IMR-90 (cell line): ENCODE measurements at regions not wholly inside any gene's neighbourhood (a gene's known extent, or its start where the extent isn't known, plus 50 kb on each side); places are given as distances from the start of the nearest gene placed in this dataset.
"Not testable (repeated sequence)": the region's sequence is repeated elsewhere in the genome, so short reads cannot be mapped to it uniquely, and the experiment has no call there.

Experiments
- ATAC-seq: fragments of 200-7000 bp; cut with Tn5 transposase; 2 replicates; pipeline ENCODE4 v1.9.1; 2020; ENCODE audit warnings: low read depth, mild to moderate bottlenecking, moderate library complexity
- BruUV-seq: library from RNA; stranded (reverse); fragments of 400-500 nt; replicated peaks from 2 replicates; lab custom pipeline; 2021; lab: Mats Ljungman, UMichigan
- CTCF ChIA-PET: fragments of 300-600 bp; formaldehyde crosslinking; extraction: SDS; loops from one replicate; lab custom pipeline; 2021; ENCODE audit warnings: antibody characterized with exemption; lab: Yijun Ruan, JAX
- POLR2A ChIA-PET: fragments of 300-600 bp; sonication (Branson Sonifier 250); formaldehyde crosslinking; loops from one replicate; lab custom pipeline; 2022; ENCODE audit warnings: antibody characterized with exemption; ENCODE audit not compliant: unreplicated experiment; lab: Charles Lee
- DNase-seq: peaks from one replicate; pipeline ENCODE4 v3.0.0; 2013
- H2AFZ ChIP-seq: replicated peaks from 2 replicates; pipeline ENCODE3; 2013; ENCODE audit warnings: low read length, mild to moderate bottlenecking; ENCODE audit not compliant: poor library complexity
- H2AK5ac ChIP-seq: 2 replicates; pipeline ENCODE4 v1.6.1; 2013; ENCODE audit warnings: low read depth, low read length, inconsistent platforms
- H2AK9ac ChIP-seq: replicated peaks from 2 replicates; pipeline ENCODE3; 2013; ENCODE audit warnings: mild to moderate bottlenecking, low read depth, low read length, moderate library complexity; ENCODE audit not compliant: poor library complexity
- H2BK120ac ChIP-seq: 2 replicates; pipeline ENCODE4 v1.6.1; 2013; ENCODE audit warnings: low read depth, low read length, inconsistent platforms
- H2BK15ac ChIP-seq: 3 replicates; pipeline ENCODE4 v1.6.1; 2013; ENCODE audit warnings: low read depth, low read length, inconsistent platforms
- H2BK20ac ChIP-seq: 2 replicates; pipeline ENCODE4 v1.6.1; 2013; ENCODE audit warnings: low read depth, mild to moderate bottlenecking, inconsistent platforms, low read length, moderate library complexity
- H2BK5ac ChIP-seq: 2 replicates; pipeline ENCODE4 v1.6.1; 2013; ENCODE audit warnings: mild to moderate bottlenecking, low read depth, low read length, inconsistent platforms; ENCODE audit not compliant: poor library complexity, severe bottlenecking
- H3K14ac ChIP-seq: replicated peaks from 2 replicates; pipeline ENCODE4 v1.6.1; 2013; ENCODE audit warnings: low read depth, low read length, inconsistent platforms
- H3K18ac ChIP-seq: 2 replicates; pipeline ENCODE4 v1.6.1; 2013; ENCODE audit warnings: low read depth, low read length, control low read depth
- H3K23ac ChIP-seq: 2 replicates; pipeline ENCODE4 v1.6.1; 2013; ENCODE audit warnings: low read depth, low read length, inconsistent platforms
- H3K27ac ChIP-seq: 2 replicates; pipeline ENCODE4 v1.5.1; 2013; ENCODE audit warnings: mild to moderate bottlenecking, control low read depth, low read length; ENCODE audit not compliant: insufficient read depth
- H3K27me3 ChIP-seq: 2 replicates; pipeline ENCODE4 v1.6.1; 2013; ENCODE audit warnings: low read length; ENCODE audit not compliant: control insufficient read depth, insufficient read depth
- H3K36me3 ChIP-seq: 2 replicates; pipeline ENCODE4 v1.6.1; 2013; ENCODE audit warnings: low read length, mixed read lengths; ENCODE audit not compliant: control insufficient read depth, insufficient read depth
- H3K4ac ChIP-seq: 2 replicates; pipeline ENCODE4 v1.6.1; 2013; ENCODE audit warnings: low read depth, low read length, inconsistent platforms
- H3K4me1 ChIP-seq: 2 replicates; pipeline ENCODE4 v1.6.1; 2013; ENCODE audit warnings: low read length, mixed read lengths; ENCODE audit not compliant: control insufficient read depth, insufficient read depth
- H3K4me2 ChIP-seq: 2 replicates; pipeline ENCODE4 v1.6.1; 2013; ENCODE audit warnings: low read depth, mild to moderate bottlenecking, control low read depth, low read length, moderate library complexity
- H3K4me3 ChIP-seq: 2 replicates; pipeline ENCODE4 v1.5.1; 2013; ENCODE audit warnings: low read depth, mild to moderate bottlenecking, control low read depth, low read length, moderate library complexity; ENCODE audit not compliant: insufficient read depth
- H3K56ac ChIP-seq: 2 replicates; pipeline ENCODE4 v1.6.1; 2013; ENCODE audit warnings: low read length, inconsistent platforms; ENCODE audit not compliant: insufficient read depth; ENCODE audit errors: extremely low read depth
- H3K79me1 ChIP-seq, 2 experiments: 2 replicates each; pipeline ENCODE4 v1.6.1; 2013; ENCODE audit warnings: low read length in 2 of 2, inconsistent platforms in 1 of 2, low read depth in 1 of 2
- H3K9ac ChIP-seq: 2 replicates; pipeline ENCODE4 v1.6.1; 2013; ENCODE audit warnings: low read depth, low read length, control low read depth
- H3K9me1 ChIP-seq: 2 replicates; pipeline ENCODE4 v1.6.1; 2013; ENCODE audit warnings: low read length, inconsistent platforms; ENCODE audit not compliant: insufficient read depth
- H3K9me3 ChIP-seq: 2 replicates; pipeline ENCODE4 v1.6.1; 2013; ENCODE audit warnings: low read length; ENCODE audit not compliant: control insufficient read depth, insufficient read depth
- H4K20me1 ChIP-seq: 2 replicates; pipeline ENCODE4 v1.6.1; 2013; ENCODE audit warnings: low read length, inconsistent platforms; ENCODE audit not compliant: insufficient read depth
- H4K5ac ChIP-seq: 2 replicates; pipeline ENCODE4 v1.6.1; 2013; ENCODE audit warnings: mild to moderate bottlenecking, low read depth, low read length, control low read depth
- H4K8ac ChIP-seq, 2 experiments: 2 replicates each; pipeline ENCODE4 v1.6.1; 2013; ENCODE audit warnings: low read depth in 2 of 2, low read length in 2 of 2, control low read depth in 1 of 2, inconsistent platforms in 1 of 2
- H4K91ac ChIP-seq: 2 replicates; pipeline ENCODE4 v1.6.1; 2013; ENCODE audit warnings: low read depth, low read length, inconsistent platforms; ENCODE audit not compliant: insufficient read depth
- WGBS, 2 experiments: methylation state at CpG; one replicate each; pipeline versions ENCODE4 v1.1.5 to v1.1.7; 2013; ENCODE audit warnings: missing lambda C conversion rate in 2 of 2; ENCODE audit not compliant: insufficient read length in 1 of 2; ENCODE audit errors: extremely low coverage in 2 of 2; 5-methylcytosine and 5-hydroxymethylcytosine counted together
- dilution Hi-C: fragments of 300-500 bp; cut with HindIII; formaldehyde crosslinking; loops from one replicate; pipeline ENCODE4 v1.14.3; 2018; ENCODE audit warnings: low sequenced_read_pairs; ENCODE audit not compliant: unreplicated experiment
- in situ Hi-C: fragments of 300-500 bp; cut with MboI; formaldehyde crosslinking; loops from 3 replicates; pipeline ENCODE4 v1.14.3; 2019; ENCODE audit warnings: low sequenced_read_pairs, inconsistent platforms, mixed read lengths
- intact Hi-C: fragments of 100-400 bp; cut with micrococcal nuclease; formaldehyde crosslinking; loops from 2 replicates; pipeline ENCODE4 v1.10.0; 2022

- H3K27me3 ChIP-seq, H2BK120ac ChIP-seq, H2BK5ac ChIP-seq, H3K27ac ChIP-seq, H3K18ac ChIP-seq, H2AK9ac ChIP-seq, H4K91ac ChIP-seq, H2AK5ac ChIP-seq, H4K5ac ChIP-seq, H3K56ac ChIP-seq, H2BK15ac ChIP-seq, H3K14ac ChIP-seq, H3K4ac ChIP-seq, H3K4me2 ChIP-seq, CTCF ChIA-PET, H2AFZ ChIP-seq, POLR2A ChIA-PET, in situ Hi-C loops, H3K4me3 ChIP-seq, H4K8ac ChIP-seq, intact Hi-C loops, ATAC-seq, H2BK20ac ChIP-seq, H3K4me1 ChIP-seq, DNase-seq, H3K9me3 ChIP-seq, H3K79me1 ChIP-seq, dilution Hi-C loops, H3K9ac ChIP-seq, H3K23ac ChIP-seq, H3K36me3 ChIP-seq, H4K20me1 ChIP-seq, BruUV-seq, H3K9me1 ChIP-seq: not testable (repeated sequence)
- WGBS, 2 experiments = no CpG with 5 or more reads among the region's 12 CpGs
Measured at GRCh38 chr21:6433149-6433548, 4088.2 kb upstream of the TPTE start.

GRCh38 chr21:6436205-6436604, 4085.2 kb upstream of the TPTE start:
- H3K9ac ChIP-seq, H2AFZ ChIP-seq, H3K9me3 ChIP-seq, H3K4me1 ChIP-seq, dilution Hi-C loops, H2BK120ac ChIP-seq, H4K5ac ChIP-seq, H3K4me3 ChIP-seq, ATAC-seq, POLR2A ChIA-PET, H3K27me3 ChIP-seq, H4K20me1 ChIP-seq, H3K36me3 ChIP-seq, intact Hi-C loops, in situ Hi-C loops, H3K27ac ChIP-seq, BruUV-seq, H3K14ac ChIP-seq, H2BK20ac ChIP-seq, H3K4me2 ChIP-seq, H3K4ac ChIP-seq, H4K91ac ChIP-seq, H4K8ac ChIP-seq, H3K9me1 ChIP-seq, H2BK5ac ChIP-seq, H2AK5ac ChIP-seq, DNase-seq, H3K79me1 ChIP-seq, H3K18ac ChIP-seq, CTCF ChIA-PET, H3K23ac ChIP-seq, H2BK15ac ChIP-seq, H3K56ac ChIP-seq, H2AK9ac ChIP-seq: not testable (repeated sequence)
- no CpG with 5 or more reads among the region's 15 CpGs for WGBS, 2 experiments
